OCI-LY7 (cell line): ENCODE measurements at regions not wholly inside any gene's neighbourhood (a gene's known extent, or its start where the extent isn't known, plus 50 kb on each side); places are given as distances from the start of the nearest gene placed in this dataset.

Experiments used
- BruUV-seq: library from RNA; stranded (reverse); fragments of 400-500 nt; replicated peaks from 2 replicates; lab custom pipeline; 2021; lab: Mats Ljungman, UMichigan
- CTCF ChIA-PET: fragments of 300-600 bp; sonication (Branson Sonifier 250); formaldehyde crosslinking; loops from one replicate; lab custom pipeline; 2022; ENCODE audit warnings: antibody characterized with exemption; ENCODE audit not compliant: unreplicated experiment; lab: Charles Lee
- POLR2A ChIA-PET: fragments of 300-600 bp; sonication (Branson Sonifier 250); formaldehyde crosslinking; loops from one replicate; lab custom pipeline; 2022; ENCODE audit warnings: antibody characterized with exemption; lab: Charles Lee
- DNase-seq: peaks from one replicate; pipeline ENCODE4 v3.0.0-alpha.2; 2015; ENCODE audit warnings: low spot score
- H2AFZ ChIP-seq: fragments of 200-600 bp; sonication (generic), shearing (Covaris generic); 2 replicates; pipeline ENCODE4 v1.6.1; 2014; ENCODE audit warnings: mild to moderate bottlenecking, antibody characterized with exemption, low read length, moderate library complexity
- H3K27ac ChIP-seq: fragments of 200-600 bp; sonication (generic); 2 replicates; pipeline ENCODE4 v1.5.1; 2014; ENCODE audit warnings: mixed run types, low read depth, mild to moderate bottlenecking, moderate library complexity, low read length, inconsistent platforms; ENCODE audit not compliant: poor library complexity, severe bottlenecking
- H3K36me3 ChIP-seq: fragments of 200-600 bp; sonication (generic); 2 replicates; pipeline ENCODE4 v1.6.1; 2014; ENCODE audit warnings: mild to moderate bottlenecking, antibody characterized with exemption, low read length, moderate library complexity, mixed read lengths; ENCODE audit not compliant: insufficient read depth
- H3K4me1 ChIP-seq: fragments of 200-600 bp; sonication (generic); 2 replicates; pipeline ENCODE4 v1.5.1; 2014; ENCODE audit warnings: mild to moderate bottlenecking, low read length; ENCODE audit not compliant: insufficient read depth, poor library complexity, severe bottlenecking
- H3K4me2 ChIP-seq: fragments of 200-600 bp; sonication (generic); 2 replicates; pipeline ENCODE4 v1.6.1; 2014; ENCODE audit warnings: mild to moderate bottlenecking, low read length
- H3K4me3 ChIP-seq: fragments of 200-600 bp; sonication (generic); 2 replicates; pipeline ENCODE4 v1.5.1; 2014; ENCODE audit warnings: mild to moderate bottlenecking, low read depth, low read length; ENCODE audit not compliant: poor library complexity, severe bottlenecking
- H3K79me2 ChIP-seq: fragments of 200-600 bp; sonication (generic); 2 replicates; pipeline ENCODE4 v1.6.1; 2016; ENCODE audit warnings: low read depth, mild to moderate bottlenecking, low read length, moderate library complexity, mixed read lengths; ENCODE audit not compliant: insufficient read depth
- H3K9me2 ChIP-seq: fragments of 200-600 bp; sonication (generic); 2 replicates; pipeline ENCODE4 v1.6.1; 2016; ENCODE audit warnings: mild to moderate bottlenecking, low read length, mixed read lengths; ENCODE audit not compliant: insufficient read depth
- H3K9me3 ChIP-seq: fragments of 200-600 bp; sonication (generic); 2 replicates; pipeline ENCODE4 v1.6.1; 2014; ENCODE audit warnings: mild to moderate bottlenecking, mixed run types, low read length, mixed read lengths
- H4K20me1 ChIP-seq: fragments of 200-600 bp; sonication (generic); 2 replicates; pipeline ENCODE4 v1.6.1; 2014; ENCODE audit warnings: mild to moderate bottlenecking, antibody characterized with exemption, low read length, moderate library complexity, mixed read lengths; ENCODE audit not compliant: insufficient read depth
- CTCF ChIP-seq: fragments of 200-600 bp; sonication (generic); conservative IDR thresholded peaks from 2 replicates; pipeline ENCODE4 v1.5.1; 2014; ENCODE audit warnings: mild to moderate bottlenecking, antibody characterized with exemption, low read length, moderate library complexity, mixed read lengths
- EZH2phosphoT487 ChIP-seq: fragments of 200-600 bp; sonication (generic); IDR thresholded peaks from 2 replicates; pipeline ENCODE4 v1.6.1; 2018; ENCODE audit warnings: low read depth, borderline replicate concordance, mild to moderate bottlenecking, mixed run types, antibody characterized with exemption, low read length, moderate library complexity, mixed read lengths
- intact Hi-C: fragments of 100-400 bp; cut with micrococcal nuclease; formaldehyde crosslinking; loops from one replicate; pipeline ENCODE4 v1.10.0; 2022; ENCODE audit not compliant: unreplicated experiment

- H3K4me1 ChIP-seq, result no peaks in the 10 kb centered on the region
- no peaks in the 10 kb centered on the region for H3K9me2 ChIP-seq
- H3K4me3 ChIP-seq, result no peak overlapping the region
- no peaks in the 10 kb centered on the region for H3K36me3 ChIP-seq
- H2AFZ ChIP-seq, result no peak overlapping the region
- H3K9me3 ChIP-seq, result no peaks in the 10 kb centered on the region
- no peak overlapping the region for H3K4me2 ChIP-seq
- DNase-seq, result no peak
- CTCF ChIA-PET, result no interaction called here
- TF ChIP-seq CTCF (no peak), EZH2phosphoT487 (no peak)
- BruUV-seq, result no TSS peak
- no peaks in the 10 kb centered on the region for H3K79me2 ChIP-seq
- H3K27ac ChIP-seq, result no peak overlapping the region
- H4K20me1 ChIP-seq, result no peaks in the 10 kb centered on the region
- POLR2A ChIA-PET, result no interaction called here
- intact Hi-C loops, result no loop called here
Measured at GRCh38 chr5:2690293-2690692, 61.2 kb downstream of the IRX2 start.

GRCh38 chr5:2688586-2688985, 62.9 kb downstream of the IRX2 start:
- TF ChIP-seq CTCF (no peak), EZH2phosphoT487 (no peak)
- Histone ChIP-seq H3K4me1 (no peaks in the 10 kb centered on the region), H3K4me3 (no peak overlapping the region), H2AFZ (no peak overlapping the region), H3K4me2 (no peak overlapping the region), H3K79me2 (no peaks in the 10 kb centered on the region), H4K20me1 (no peaks in the 10 kb centered on the region), H3K9me3 (no peaks in the 10 kb centered on the region), H3K36me3 (no peaks in the 10 kb centered on the region), H3K9me2 (no peaks in the 10 kb centered on the region), H3K27ac (no peak overlapping the region)
- no TSS peak for BruUV-seq
- ChIA-PET CTCF (no interaction called here), POLR2A (no interaction called here)
- intact Hi-C loops, result no loop called here
- no peak for DNase-seq

- BruUV-seq, result no TSS peak
- TF ChIP-seq EZH2phosphoT487, result no peak
- TF ChIP-seq CTCF, result no peak
- no peak overlapping the region for H3K4me3 ChIP-seq
- no peaks in the 10 kb centered on the region for H3K79me2 ChIP-seq
- H3K4me1 ChIP-seq, result no peaks in the 10 kb centered on the region
- H3K9me2 ChIP-seq, result no peaks in the 10 kb centered on the region
- H4K20me1 ChIP-seq, result no peaks in the 10 kb centered on the region
- no peak overlapping the region for H3K4me2 ChIP-seq
- no peaks in the 10 kb centered on the region for H3K36me3 ChIP-seq
- intact Hi-C loops, result no loop called here
- no peak overlapping the region for H2AFZ ChIP-seq
- H3K27ac ChIP-seq, result no peak overlapping the region
- ChIA-PET CTCF (no interaction called here), POLR2A (no interaction called here)
- DNase-seq, result no peak
- H3K9me3 ChIP-seq, result no peaks in the 10 kb centered on the region
Measured at GRCh38 chr5:2687746-2688145, 63.7 kb downstream of the IRX2 start.
